PC-9 (cell line): ENCODE measurements at regions not wholly inside any gene's neighbourhood (a gene's known extent, or its start where the extent isn't known, plus 50 kb on each side); places are given as distances from the start of the nearest gene placed in this dataset.

ENCODE experiments used
- BruUV-seq: library from RNA; stranded (reverse); fragments of 400-500 nt; replicated peaks from 2 replicates; lab custom pipeline; 2021; lab: Mats Ljungman, UMichigan
- CTCF ChIA-PET: fragments of 300-600 bp; sonication (Branson Sonifier 250); formaldehyde crosslinking; loops from one replicate; lab custom pipeline; 2022; ENCODE audit warnings: antibody characterized with exemption; lab: Charles Lee
- POLR2A ChIA-PET: fragments of 300-600 bp; sonication (Branson Sonifier 250); formaldehyde crosslinking; loops from one replicate; lab custom pipeline; 2022; ENCODE audit warnings: antibody characterized with exemption; ENCODE audit not compliant: unreplicated experiment; lab: Charles Lee
- DNase-seq, 2 experiments: peaks; one replicate each; pipeline versions ENCODE4 v3.0.0 to v3.0.0-alpha.2; 2015 to 2022; ENCODE audit warnings: mixed read lengths in 1 of 2
- H2AFZ ChIP-seq: fragments of 200-600 bp; sonication (generic); 2 replicates; pipeline ENCODE4 v1.8.1; 2017; ENCODE audit warnings: antibody characterized with exemption
- H3F3A ChIP-seq: fragments of 200-600 bp; sonication (generic); 2 replicates; pipeline ENCODE4 v1.8.1; 2017; ENCODE audit warnings: antibody characterized with exemption, mild to moderate bottlenecking, low read depth; ENCODE audit not compliant: insufficient read depth
- H3K27ac ChIP-seq: fragments of 200-600 bp; sonication (generic); 2 replicates; pipeline ENCODE4 v1.6.1; 2016; ENCODE audit warnings: mixed run types
- H3K27me3 ChIP-seq: fragments of 200-600 bp; sonication (generic); 2 replicates; pipeline ENCODE4 v1.6.1; 2016; ENCODE audit warnings: low read depth, mixed run types; ENCODE audit not compliant: insufficient read depth
- H3K36me3 ChIP-seq: fragments of 200-600 bp; sonication (generic); 2 replicates; pipeline ENCODE4 v1.6.1; 2016; ENCODE audit warnings: low read depth, mixed run types
- H3K4me1 ChIP-seq: fragments of 200-600 bp; sonication (generic); replicated peaks from 2 replicates; pipeline ENCODE4 v1.6.1; 2016; ENCODE audit warnings: mixed run types; ENCODE audit not compliant: insufficient read depth
- H3K4me2 ChIP-seq: fragments of 200-600 bp; sonication (generic); 2 replicates; pipeline ENCODE4 v1.6.1; 2017; ENCODE audit warnings: mixed run types
- H3K4me3 ChIP-seq: fragments of 200-600 bp; sonication (generic); 2 replicates; pipeline ENCODE4 v1.6.1; 2016; ENCODE audit warnings: mixed run types
- H3K79me2 ChIP-seq: fragments of 200-600 bp; sonication (generic); 2 replicates; pipeline ENCODE4 v1.6.1; 2017; ENCODE audit warnings: low read depth, mixed run types
- H3K9me2 ChIP-seq: fragments of 200-600 bp; sonication (generic); 2 replicates; pipeline ENCODE4 v1.8.1; 2017; ENCODE audit warnings: mild to moderate bottlenecking; ENCODE audit not compliant: insufficient read depth
- H3K9me3 ChIP-seq: fragments of 200-600 bp; sonication (generic); 2 replicates; pipeline ENCODE4 v1.8.1; 2016; ENCODE audit warnings: low read depth; ENCODE audit not compliant: insufficient read depth
- H4K20me1 ChIP-seq: fragments of 200-600 bp; sonication (generic); 2 replicates; pipeline ENCODE4 v1.8.1; 2017; ENCODE audit not compliant: insufficient read depth
- EZH2 ChIP-seq: fragments of 200-600 bp; sonication (generic); IDR thresholded peaks from 2 replicates; pipeline ENCODE4 v1.8.0; 2017; ENCODE audit warnings: antibody characterized with exemption, low read depth
- intact Hi-C: fragments of 100-400 bp; cut with micrococcal nuclease; formaldehyde crosslinking; loops from one replicate; pipeline ENCODE4 v1.10.0; 2022; ENCODE audit not compliant: unreplicated experiment
- TF ChIP-seq, protein P1 (sequence below): fragments of 200-600 bp; sonication (generic); conservative IDR thresholded peaks from 2 replicates; pipeline ENCODE4 v1.6.1; 2017; ENCODE audit warnings: mixed run types, antibody characterized with exemption, mild to moderate bottlenecking, moderate library complexity

DNA sequence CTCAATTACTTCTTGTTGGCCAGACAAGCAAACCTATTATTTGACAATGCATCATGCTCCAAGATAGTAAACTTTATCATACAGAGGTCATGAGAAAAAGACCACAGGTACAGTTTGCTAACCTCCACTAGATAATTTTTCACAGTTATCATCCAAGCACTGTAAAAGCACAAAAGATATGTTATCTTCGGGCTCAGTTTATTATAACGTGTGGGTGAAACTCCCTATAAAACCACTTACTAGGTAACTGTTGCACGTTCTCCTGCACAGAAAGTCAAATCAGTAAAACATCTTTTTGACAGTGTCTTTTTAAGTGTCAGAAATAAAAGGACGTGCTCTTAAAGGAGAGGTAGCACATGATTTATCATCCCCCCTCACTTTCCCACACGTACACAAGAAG, 94.7 kb upstream of the BCL11A start:
- Histone ChIP-seq H3K36me3 (no peaks in the 10 kb centered on the region), H3F3A (no peaks in the 10 kb centered on the region), H3K4me3 (no peak overlapping the region), H3K4me2 (no peak overlapping the region), H2AFZ (no peak overlapping the region), H4K20me1 (no peaks in the 10 kb centered on the region), H3K9me2 (no peaks in the 10 kb centered on the region), H3K79me2 (no peaks in the 10 kb centered on the region), H3K27ac (no peak overlapping the region), H3K27me3 (peaks cover 95% of the 10 kb centered on the region), H3K9me3 (no peaks in the 10 kb centered on the region), H3K4me1 (no peaks in the 10 kb centered on the region)
- BruUV-seq: no TSS peak
- intact Hi-C loops: no loop called here
- TF ChIP-seq, protein P1, sequence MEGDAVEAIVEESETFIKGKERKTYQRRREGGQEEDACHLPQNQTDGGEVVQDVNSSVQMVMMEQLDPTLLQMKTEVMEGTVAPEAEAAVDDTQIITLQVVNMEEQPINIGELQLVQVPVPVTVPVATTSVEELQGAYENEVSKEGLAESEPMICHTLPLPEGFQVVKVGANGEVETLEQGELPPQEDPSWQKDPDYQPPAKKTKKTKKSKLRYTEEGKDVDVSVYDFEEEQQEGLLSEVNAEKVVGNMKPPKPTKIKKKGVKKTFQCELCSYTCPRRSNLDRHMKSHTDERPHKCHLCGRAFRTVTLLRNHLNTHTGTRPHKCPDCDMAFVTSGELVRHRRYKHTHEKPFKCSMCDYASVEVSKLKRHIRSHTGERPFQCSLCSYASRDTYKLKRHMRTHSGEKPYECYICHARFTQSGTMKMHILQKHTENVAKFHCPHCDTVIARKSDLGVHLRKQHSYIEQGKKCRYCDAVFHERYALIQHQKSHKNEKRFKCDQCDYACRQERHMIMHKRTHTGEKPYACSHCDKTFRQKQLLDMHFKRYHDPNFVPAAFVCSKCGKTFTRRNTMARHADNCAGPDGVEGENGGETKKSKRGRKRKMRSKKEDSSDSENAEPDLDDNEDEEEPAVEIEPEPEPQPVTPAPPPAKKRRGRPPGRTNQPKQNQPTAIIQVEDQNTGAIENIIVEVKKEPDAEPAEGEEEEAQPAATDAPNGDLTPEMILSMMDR: no peak
- ChIA-PET CTCF (no interaction called here), POLR2A (no interaction called here)
- DNase-seq: no peak

DNA sequence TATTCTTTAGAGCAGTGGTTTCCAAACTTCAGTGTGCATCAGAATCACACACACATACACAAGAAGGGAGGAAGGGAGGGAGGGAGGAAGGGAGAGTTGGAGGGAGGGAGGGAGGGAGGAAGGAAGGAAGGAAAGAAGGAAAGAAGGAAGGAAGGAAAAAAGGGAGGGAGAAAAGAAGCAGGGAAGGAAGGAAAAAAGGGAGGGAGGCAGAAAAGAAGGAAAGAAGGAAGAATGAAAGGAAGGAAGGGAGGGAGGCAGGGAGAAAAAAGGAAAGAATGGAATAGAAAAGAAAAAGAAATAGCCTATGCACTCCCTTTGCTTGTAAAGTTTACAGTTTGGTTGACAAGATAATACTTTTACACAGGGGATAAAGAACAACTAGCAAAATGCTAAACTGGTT, 96.3 kb upstream of the BCL11A start:
- no peak for DNase-seq
- H3K79me2 ChIP-seq: no peaks in the 10 kb centered on the region
- no peaks in the 10 kb centered on the region for H3K36me3 ChIP-seq
- no peaks in the 10 kb centered on the region for H3K4me1 ChIP-seq
- H3K27ac ChIP-seq: no peak overlapping the region
- H3K9me2 ChIP-seq: no peaks in the 10 kb centered on the region
- H3K27me3 ChIP-seq: peaks cover 95% of the 10 kb centered on the region
- H4K20me1 ChIP-seq: no peaks in the 10 kb centered on the region
- no TSS peak for BruUV-seq
- H3K9me3 ChIP-seq: no peaks in the 10 kb centered on the region
- no peak overlapping the region for H2AFZ ChIP-seq
- TF ChIP-seq EZH2: no peak
- TF ChIP-seq, protein P1: no peak
- no peak overlapping the region for H3K4me2 ChIP-seq
- H3K4me3 ChIP-seq: no peak overlapping the region
- intact Hi-C loops: loop anchor here (10.0 kb wide), 1 partner anchor 215 kb away; no protein-coding TSS in a partner anchor
- ChIA-PET CTCF (no interaction called here), POLR2A (no interaction called here)
- H3F3A ChIP-seq: no peaks in the 10 kb centered on the region

DNA sequence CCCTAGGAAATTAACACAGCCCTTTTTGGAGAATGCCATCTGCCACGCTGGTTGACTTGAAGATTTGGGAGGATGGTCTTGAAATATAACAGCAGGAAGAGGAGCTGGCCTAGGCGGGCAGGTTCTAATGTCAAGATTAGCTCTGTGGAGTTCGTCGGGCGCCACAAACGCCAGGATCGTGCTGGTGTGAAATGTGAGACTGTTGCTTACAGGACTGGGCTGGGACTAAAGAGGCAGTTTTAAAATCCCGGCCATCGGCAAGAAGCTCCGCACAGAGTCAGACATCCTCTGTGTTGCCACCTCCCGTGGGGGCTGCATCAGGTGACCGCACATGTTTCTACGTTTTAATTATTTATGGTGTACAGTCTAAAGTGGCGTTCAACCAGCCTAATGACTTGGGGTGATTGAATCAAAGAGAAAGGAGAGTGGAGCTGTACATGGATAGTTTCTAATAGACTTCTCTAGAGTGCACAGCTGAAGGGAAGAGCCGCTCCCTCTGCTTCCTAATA, 99.4 kb upstream of the BCL11A start:
- intact Hi-C loops: loop anchor here (10.0 kb wide), 1 partner anchor 218 kb away; no protein-coding TSS in a partner anchor
- Histone ChIP-seq H3K36me3 (no peaks in the 10 kb centered on the region), H3K4me1 (no peaks in the 10 kb centered on the region), H3K9me3 (no peaks in the 10 kb centered on the region), H3K27ac (no peak overlapping the region), H3K27me3 (peaks cover 96% of the 10 kb centered on the region), H3F3A (no peaks in the 10 kb centered on the region), H3K4me2 (no peak overlapping the region), H2AFZ (no peak overlapping the region), H3K9me2 (no peaks in the 10 kb centered on the region), H3K4me3 (no peak overlapping the region), H3K79me2 (no peaks in the 10 kb centered on the region), H4K20me1 (no peaks in the 10 kb centered on the region)
- CTCF ChIA-PET: no interaction called here
- DNase-seq: no peak
- TF ChIP-seq, protein P1: no peak
- no peak for TF ChIP-seq EZH2
- BruUV-seq: no TSS peak
- POLR2A ChIA-PET: no interaction called here
